SJCRH30 (cell line): ENCODE measurements at regions not wholly inside any gene's neighbourhood (a gene's known extent, or its start where the extent isn't known, plus 50 kb on each side); places are given as distances from the start of the nearest gene placed in this dataset.

Experiments
- DNase-seq, 2 experiments: peaks; one replicate each; pipeline ENCODE4 v3.0.0-alpha.2; 2015 to 2020
- H3K27ac ChIP-seq: fragments of 250-450 bp; sonication (Bioruptor Pico); 2 replicates; pipeline ENCODE4 v1.5.1; 2020; ENCODE audit warnings: mild to moderate bottlenecking, moderate library complexity
- H3K27me3 ChIP-seq: fragments of 250-450 bp; sonication (Bioruptor Pico); 2 replicates; pipeline ENCODE4 v1.5.1; 2020; ENCODE audit warnings: mild to moderate bottlenecking, moderate library complexity
- H3K36me3 ChIP-seq: fragments of 250-450 bp; sonication (Bioruptor Pico); 2 replicates; pipeline ENCODE4 v1.5.1; 2020; ENCODE audit warnings: mild to moderate bottlenecking, moderate library complexity
- H3K4me1 ChIP-seq: fragments of 250-450 bp; sonication (Bioruptor Pico); 2 replicates; pipeline ENCODE4 v1.5.1; 2020; ENCODE audit warnings: mild to moderate bottlenecking, moderate library complexity
- H3K4me3 ChIP-seq: fragments of 250-450 bp; sonication (Bioruptor Pico); 2 replicates; pipeline ENCODE4 v1.5.1; 2020; ENCODE audit warnings: mild to moderate bottlenecking, moderate library complexity
- H3K9me3 ChIP-seq: fragments of 250-450 bp; sonication (Bioruptor Pico); replicated peaks from 2 replicates; pipeline ENCODE4 v1.5.1; 2020; ENCODE audit warnings: mild to moderate bottlenecking, moderate library complexity

- Histone ChIP-seq H3K4me1 (no peaks in the 10 kb centered on the region), H3K9me3 (no peaks in the 10 kb centered on the region), H3K27me3 (peaks cover 30% of the 10 kb centered on the region; the same call in 1 of the 2 replicates), H3K27ac (no peak overlapping the region), H3K36me3 (no peaks in the 10 kb centered on the region), H3K4me3 (no peak overlapping the region)
- no peak for DNase-seq
Observed at GRCh38 chr17:36818134-36818825, 119.0 kb upstream of the LHX1 start.

- Histone ChIP-seq H3K4me1 (no peaks in the 10 kb centered on the region), H3K27me3 (peaks cover 17% of the 10 kb centered on the region; the same call in 1 of the 2 replicates), H3K27ac (no peak overlapping the region), H3K9me3 (no peaks in the 10 kb centered on the region), H3K4me3 (no peak overlapping the region), H3K36me3 (no peaks in the 10 kb centered on the region)
- no peak for DNase-seq
Observed at GRCh38 chr17:36823850-36824677, 113.2 kb upstream of the LHX1 start.

GRCh38 chr17:36824678-36825101 is 112.6 kb upstream of the LHX1 start:
- Histone ChIP-seq H3K27me3 (peaks cover 13% of the 10 kb centered on the region; the same call in 1 of the 2 replicates), H3K4me1 (no peaks in the 10 kb centered on the region), H3K27ac (no peak overlapping the region), H3K4me3 (no peak overlapping the region), H3K9me3 (no peaks in the 10 kb centered on the region), H3K36me3 (no peaks in the 10 kb centered on the region)
- DNase-seq, result no peak

GRCh38 chr17:36825113-36825512 is 112.2 kb upstream of the LHX1 start:
- no peak for DNase-seq
- Histone ChIP-seq H3K4me3 (no peak overlapping the region), H3K9me3 (no peaks in the 10 kb centered on the region), H3K4me1 (no peaks in the 10 kb centered on the region), H3K36me3 (no peaks in the 10 kb centered on the region), H3K27ac (no peak overlapping the region), H3K27me3 (peaks cover 13% of the 10 kb centered on the region; the same call in 1 of the 2 replicates)

GRCh38 chr17:36825521-36825920 is 111.8 kb upstream of the LHX1 start:
- no peak for DNase-seq

GRCh38 chr17:36825951-36826350 is 111.3 kb upstream of the LHX1 start:
- Histone ChIP-seq H3K27me3 (peaks cover 12% of the 10 kb centered on the region; the same call in 1 of the 2 replicates), H3K9me3 (no peaks in the 10 kb centered on the region), H3K4me1 (no peaks in the 10 kb centered on the region), H3K4me3 (no peak overlapping the region), H3K27ac (no peak overlapping the region), H3K36me3 (no peaks in the 10 kb centered on the region)
- no peak for DNase-seq

More at GRCh38 chr17:36825521-36825920, 111.8 kb upstream of the LHX1 start:
- Histone ChIP-seq H3K4me1 (no peaks in the 10 kb centered on the region), H3K27ac (no peak overlapping the region), H3K4me3 (no peak overlapping the region), H3K9me3 (no peaks in the 10 kb centered on the region), H3K36me3 (no peaks in the 10 kb centered on the region), H3K27me3 (peaks cover 13% of the 10 kb centered on the region; the same call in 1 of the 2 replicates)

- Histone ChIP-seq H3K9me3 (no peaks in the 10 kb centered on the region), H3K27me3 (peaks cover 6% of the 10 kb centered on the region; the same call in 1 of the 2 replicates), H3K27ac (no peak overlapping the region), H3K4me1 (no peaks in the 10 kb centered on the region), H3K4me3 (no peak overlapping the region), H3K36me3 (no peaks in the 10 kb centered on the region)
- no peak for DNase-seq
Observed at GRCh38 chr17:36827081-36827480, 110.2 kb upstream of the LHX1 start.

GRCh38 chr17:36829676-36830075 is 107.6 kb upstream of the LHX1 start:
- H3K4me3 ChIP-seq, result no peak overlapping the region
- no peak overlapping the region for H3K27ac ChIP-seq
- H3K9me3 ChIP-seq, result no peaks in the 10 kb centered on the region
- H3K36me3 ChIP-seq, result no peaks in the 10 kb centered on the region
- H3K4me1 ChIP-seq, result no peaks in the 10 kb centered on the region
- H3K27me3 ChIP-seq, result peaks cover 6% of the 10 kb centered on the region; the same call in 1 of the 2 replicates
- DNase-seq, result no peak

- H3K4me1 ChIP-seq, result no peaks in the 10 kb centered on the region
- H3K4me3 ChIP-seq, result no peak overlapping the region
- H3K27ac ChIP-seq, result no peak overlapping the region
- no peak for DNase-seq
- no peaks in the 10 kb centered on the region for H3K9me3 ChIP-seq
- no peaks in the 10 kb centered on the region for H3K36me3 ChIP-seq
- H3K27me3 ChIP-seq, result no peaks in the 10 kb centered on the region
Observed at GRCh38 chr17:36833279-36833678, 104.0 kb upstream of the LHX1 start.

GRCh38 chr17:36835036-36835435 is 102.2 kb upstream of the LHX1 start:
- Histone ChIP-seq H3K9me3 (no peaks in the 10 kb centered on the region), H3K36me3 (no peaks in the 10 kb centered on the region), H3K4me1 (no peaks in the 10 kb centered on the region), H3K27ac (no peak overlapping the region), H3K4me3 (no peak overlapping the region), H3K27me3 (no peaks in the 10 kb centered on the region)
- no peak for DNase-seq

GRCh38 chr17:36837195-36837938 is 99.9 kb upstream of the LHX1 start:
- no peak for DNase-seq
- H3K36me3 ChIP-seq, result no peaks in the 10 kb centered on the region
- H3K27ac ChIP-seq, result no peak overlapping the region
- peaks cover 3% of the 10 kb centered on the region; the same call in 1 of the 2 replicates for H3K9me3 ChIP-seq
- H3K4me3 ChIP-seq, result no peak overlapping the region
- H3K27me3 ChIP-seq, result no peaks in the 10 kb centered on the region
- H3K4me1 ChIP-seq, result no peaks in the 10 kb centered on the region

- no peaks in the 10 kb centered on the region for H3K4me1 ChIP-seq
- H3K27me3 ChIP-seq, result no peaks in the 10 kb centered on the region
- no peak overlapping the region for H3K4me3 ChIP-seq
- H3K36me3 ChIP-seq, result no peaks in the 10 kb centered on the region
- H3K9me3 ChIP-seq, result peaks cover 3% of the 10 kb centered on the region; the same call in 1 of the 2 replicates
- no peak overlapping the region for H3K27ac ChIP-seq
- DNase-seq, result no peak
Observed at GRCh38 chr17:36837939-36838272, 99.4 kb upstream of the LHX1 start.

- H3K4me3 ChIP-seq, result no peak overlapping the region
- H3K27me3 ChIP-seq, result no peaks in the 10 kb centered on the region
- DNase-seq, result no peak
- no peaks in the 10 kb centered on the region for H3K4me1 ChIP-seq
- H3K36me3 ChIP-seq, result no peaks in the 10 kb centered on the region
- peaks cover 3% of the 10 kb centered on the region; the same call in 1 of the 2 replicates for H3K9me3 ChIP-seq
- H3K27ac ChIP-seq, result no peak overlapping the region
Observed at GRCh38 chr17:36839256-36839655, 98.0 kb upstream of the LHX1 start.

- no peak for DNase-seq
- Histone ChIP-seq H3K27ac (no peak overlapping the region), H3K4me3 (no peak overlapping the region), H3K9me3 (peaks cover 3% of the 10 kb centered on the region; the same call in 1 of the 2 replicates), H3K4me1 (no peaks in the 10 kb centered on the region), H3K27me3 (peaks cover under 1% of the 10 kb centered on the region; the same call in 1 of the 2 replicates), H3K36me3 (no peaks in the 10 kb centered on the region)
Observed at GRCh38 chr17:36840796-36841195, 96.5 kb upstream of the LHX1 start.
